ENCODE measurements at regions not wholly inside any gene's neighbourhood (a gene's known extent, or its start where the extent isn't known, plus 50 kb on each side); places are given as distances from the start of the nearest gene placed in this dataset.

DNA sequence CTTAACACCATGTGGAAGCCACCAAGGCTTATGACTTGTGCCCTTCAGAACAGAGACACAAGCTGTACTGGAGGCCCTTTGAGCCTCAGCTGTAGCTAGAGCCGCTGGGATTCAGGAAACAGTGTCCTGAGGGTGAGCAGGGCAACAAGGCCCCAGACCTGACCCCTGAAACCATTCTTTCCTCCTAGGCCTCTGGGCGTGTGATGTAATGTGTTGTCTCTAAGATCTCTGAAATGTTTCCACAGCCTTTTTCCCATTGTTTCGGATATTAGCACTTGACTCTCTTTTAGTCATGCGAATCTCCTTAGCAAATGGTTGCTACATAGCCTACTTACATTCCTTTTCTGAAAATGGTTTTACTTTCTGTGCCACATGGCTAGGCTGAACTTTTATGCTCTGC is 114.9 kb downstream of the CD8B2 start:
- TF ChIP-seq, protein P1, sequence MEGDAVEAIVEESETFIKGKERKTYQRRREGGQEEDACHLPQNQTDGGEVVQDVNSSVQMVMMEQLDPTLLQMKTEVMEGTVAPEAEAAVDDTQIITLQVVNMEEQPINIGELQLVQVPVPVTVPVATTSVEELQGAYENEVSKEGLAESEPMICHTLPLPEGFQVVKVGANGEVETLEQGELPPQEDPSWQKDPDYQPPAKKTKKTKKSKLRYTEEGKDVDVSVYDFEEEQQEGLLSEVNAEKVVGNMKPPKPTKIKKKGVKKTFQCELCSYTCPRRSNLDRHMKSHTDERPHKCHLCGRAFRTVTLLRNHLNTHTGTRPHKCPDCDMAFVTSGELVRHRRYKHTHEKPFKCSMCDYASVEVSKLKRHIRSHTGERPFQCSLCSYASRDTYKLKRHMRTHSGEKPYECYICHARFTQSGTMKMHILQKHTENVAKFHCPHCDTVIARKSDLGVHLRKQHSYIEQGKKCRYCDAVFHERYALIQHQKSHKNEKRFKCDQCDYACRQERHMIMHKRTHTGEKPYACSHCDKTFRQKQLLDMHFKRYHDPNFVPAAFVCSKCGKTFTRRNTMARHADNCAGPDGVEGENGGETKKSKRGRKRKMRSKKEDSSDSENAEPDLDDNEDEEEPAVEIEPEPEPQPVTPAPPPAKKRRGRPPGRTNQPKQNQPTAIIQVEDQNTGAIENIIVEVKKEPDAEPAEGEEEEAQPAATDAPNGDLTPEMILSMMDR (IDR thresholded peaks at IDR 0.05; ENCODE audit: insufficient read depth, low read length): no peak
- no peak overlapping the region for H3K4me3 ChIP-seq (ENCODE audit: low read depth, low read length)
- DNase-seq (ENCODE audit: low read depth): no peak

DNA sequence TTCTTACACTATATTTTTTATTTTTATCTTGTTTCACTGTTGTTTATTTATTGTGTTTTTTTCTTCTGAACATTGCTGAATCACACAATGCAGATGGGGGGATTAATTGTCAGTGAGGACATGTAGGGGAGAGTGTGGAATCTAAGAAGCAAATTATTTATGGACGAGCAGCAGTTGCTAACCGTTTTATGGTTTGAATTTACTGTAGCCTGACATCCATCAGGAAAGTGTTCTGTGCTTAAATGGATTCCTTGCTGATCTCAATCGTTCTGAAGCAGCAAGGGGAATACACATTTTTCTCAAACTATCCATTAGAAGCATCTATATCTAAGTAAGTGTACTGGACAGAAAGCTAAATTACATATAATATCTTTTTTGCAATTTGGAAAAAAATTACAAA is 119.5 kb downstream of the CD8B2 start:
- H3K4me3 ChIP-seq (ENCODE audit: low read depth, low read length): no peak overlapping the region

DNA sequence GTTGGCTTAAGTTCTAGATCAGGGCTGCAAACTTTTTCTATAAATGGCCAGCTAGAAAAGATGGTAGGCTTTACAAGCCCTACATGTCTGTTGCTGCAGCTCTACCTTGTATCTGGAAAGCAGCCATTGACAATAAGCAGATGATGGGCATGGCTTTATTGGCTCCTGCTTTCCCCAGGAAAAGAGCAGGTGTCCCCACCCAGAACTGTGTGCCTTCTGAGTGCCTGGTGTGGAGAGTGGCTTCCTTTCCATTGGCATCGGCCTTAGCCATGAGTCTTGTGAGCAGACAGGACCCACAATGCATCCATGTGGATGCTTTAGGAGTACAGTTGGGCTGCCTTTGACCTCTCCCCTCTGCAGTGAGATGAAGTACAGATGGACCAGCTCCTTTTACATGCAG is 120.2 kb downstream of the CD8B2 start:
- TF ChIP-seq, protein P1 (IDR thresholded peaks at IDR 0.05; ENCODE audit: insufficient read depth, low read length): no peak
- DNase-seq (ENCODE audit: low read depth): no peak
- no peak overlapping the region for H3K4me3 ChIP-seq (ENCODE audit: low read depth, low read length)

More for the DNA sequence above, 119.5 kb downstream of the CD8B2 start:
- no peak for DNase-seq (ENCODE audit: low read depth)
- TF ChIP-seq, protein P1 (IDR thresholded peaks at IDR 0.05; ENCODE audit: insufficient read depth, low read length): no peak

DNA sequence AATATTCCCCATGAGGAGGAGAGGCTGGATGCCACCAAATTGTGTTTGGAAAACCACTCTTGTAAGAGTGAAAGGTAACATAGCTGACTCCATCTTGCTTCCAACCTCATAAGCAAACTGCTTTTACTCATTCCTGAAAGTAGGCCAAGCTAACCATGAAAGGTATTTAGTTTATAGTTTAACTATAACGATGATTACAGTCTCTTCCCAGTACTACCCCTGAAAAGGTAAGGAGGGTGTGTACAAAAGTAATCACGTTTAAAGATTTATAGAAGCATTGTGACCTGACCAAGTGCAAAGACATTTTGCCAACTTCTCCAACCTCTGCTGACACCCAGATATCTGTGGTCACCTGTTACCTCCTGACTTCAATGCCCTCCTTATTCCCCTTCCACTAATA is 122.6 kb downstream of the CD8B2 start:
- TF ChIP-seq, protein P1 (IDR thresholded peaks at IDR 0.05; ENCODE audit: insufficient read depth, low read length): no peak
- H3K4me3 ChIP-seq (ENCODE audit: low read depth, low read length): no peak overlapping the region
- no peak for DNase-seq (ENCODE audit: low read depth)

DNA sequence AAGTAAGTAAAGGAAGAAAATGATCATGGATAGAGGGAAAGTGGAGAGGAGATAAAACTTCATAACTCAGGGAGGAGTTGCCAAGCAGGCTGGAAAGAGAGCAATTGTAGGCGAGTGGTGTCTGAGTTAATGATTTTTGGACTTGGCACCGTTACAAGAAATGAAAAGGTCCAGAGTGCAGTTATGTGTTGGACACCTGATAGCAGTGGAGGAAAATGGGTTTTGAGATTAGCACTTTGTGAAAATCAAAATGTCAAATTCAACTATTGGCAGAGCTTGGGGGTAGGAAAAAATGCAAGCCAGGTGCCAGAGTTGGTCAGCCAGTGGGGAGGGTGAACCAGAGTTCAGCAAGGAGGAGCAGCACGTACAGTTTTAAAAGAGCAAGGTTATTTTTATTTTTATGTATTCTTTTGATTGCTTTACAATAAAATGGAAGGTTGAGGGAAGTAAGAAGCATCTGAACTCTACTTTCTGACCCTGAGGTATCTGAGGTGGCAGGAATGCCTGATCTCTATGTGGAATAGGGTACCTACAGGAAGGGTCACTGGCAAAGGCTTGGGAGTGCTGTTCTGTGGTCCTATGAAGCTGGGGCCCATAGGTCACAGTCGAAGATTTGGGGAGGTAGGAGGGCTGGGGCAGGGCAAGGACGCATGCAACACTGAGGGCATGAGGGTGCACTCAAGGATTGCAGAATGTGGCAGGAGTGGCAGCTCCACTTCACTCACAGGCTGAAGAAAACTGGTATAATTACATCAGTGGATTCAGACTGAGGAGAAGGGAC is 127.5 kb downstream of the CD8B2 start:
- DNase-seq (ENCODE audit: low read depth): no peak
- no peak overlapping the region for H3K4me3 ChIP-seq (ENCODE audit: low read depth, low read length)
- TF ChIP-seq, protein P1 (IDR thresholded peaks at IDR 0.05; ENCODE audit: insufficient read depth, low read length): no peak

DNA sequence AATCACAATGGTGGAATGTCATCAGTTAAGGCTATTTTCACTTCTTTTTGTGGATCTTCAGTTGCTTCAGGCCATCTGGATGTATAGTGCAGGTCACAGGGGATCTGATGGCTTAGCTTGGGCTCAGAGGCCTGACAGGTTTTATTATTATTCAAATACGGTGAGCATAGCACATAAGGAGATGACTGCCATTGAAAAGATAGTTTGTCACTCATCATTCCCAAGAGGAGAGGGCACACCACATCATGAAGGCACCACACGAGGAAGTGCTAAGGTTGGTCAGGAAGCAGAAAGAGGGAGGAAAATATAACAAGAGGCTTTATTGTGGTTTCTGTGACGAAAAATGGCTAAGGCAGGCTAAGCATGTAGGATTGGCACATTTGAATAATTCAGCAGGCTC is 131.4 kb downstream of the CD8B2 start:
- DNase-seq (ENCODE audit: low read depth): no peak
- H3K4me3 ChIP-seq (ENCODE audit: low read depth, low read length): no peak overlapping the region
- TF ChIP-seq, protein P1 (IDR thresholded peaks at IDR 0.05; ENCODE audit: insufficient read depth, low read length): no peak

DNA sequence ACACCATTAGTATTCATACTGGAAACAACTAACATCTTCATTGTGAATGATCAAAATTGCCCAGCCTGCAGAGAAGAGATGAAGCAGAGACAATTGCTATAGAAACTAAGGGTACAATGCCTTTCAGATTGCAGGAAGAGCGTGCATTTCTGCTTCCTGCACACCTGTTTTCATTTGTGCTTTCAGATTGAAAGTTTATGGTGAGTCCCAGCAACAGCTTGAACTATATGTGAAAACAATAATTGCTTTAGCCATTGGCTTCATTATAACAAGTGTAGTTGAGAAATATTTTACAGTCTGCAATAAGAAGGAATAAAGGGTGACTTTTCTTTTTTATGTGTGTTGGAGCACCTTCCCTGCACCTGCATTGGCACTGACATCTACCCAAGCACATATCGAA is 136.3 kb downstream of the CD8B2 start:
- H3K4me3 ChIP-seq (ENCODE audit: low read depth, low read length): no peak overlapping the region
- DNase-seq (ENCODE audit: low read depth): no peak
- TF ChIP-seq, protein P1 (IDR thresholded peaks at IDR 0.05; ENCODE audit: insufficient read depth, low read length): no peak

Measured in fibroblast of the aortic adventitia (primary cell).